Hepatic stellate cell (primary cell): ENCODE measurements at regions not wholly inside any gene's neighbourhood (a gene's known extent, or its start where the extent isn't known, plus 50 kb on each side); places are given as distances from the start of the nearest gene placed in this dataset.
"Not testable (repeated sequence)": the region's sequence is repeated elsewhere in the genome, so short reads cannot be mapped to it uniquely, and the experiment has no call there.

ENCODE experiments used
- DNase-seq: peaks from one replicate; pipeline ENCODE4 v3.0.0; 2011; ENCODE audit warnings: low spot score

DNA sequence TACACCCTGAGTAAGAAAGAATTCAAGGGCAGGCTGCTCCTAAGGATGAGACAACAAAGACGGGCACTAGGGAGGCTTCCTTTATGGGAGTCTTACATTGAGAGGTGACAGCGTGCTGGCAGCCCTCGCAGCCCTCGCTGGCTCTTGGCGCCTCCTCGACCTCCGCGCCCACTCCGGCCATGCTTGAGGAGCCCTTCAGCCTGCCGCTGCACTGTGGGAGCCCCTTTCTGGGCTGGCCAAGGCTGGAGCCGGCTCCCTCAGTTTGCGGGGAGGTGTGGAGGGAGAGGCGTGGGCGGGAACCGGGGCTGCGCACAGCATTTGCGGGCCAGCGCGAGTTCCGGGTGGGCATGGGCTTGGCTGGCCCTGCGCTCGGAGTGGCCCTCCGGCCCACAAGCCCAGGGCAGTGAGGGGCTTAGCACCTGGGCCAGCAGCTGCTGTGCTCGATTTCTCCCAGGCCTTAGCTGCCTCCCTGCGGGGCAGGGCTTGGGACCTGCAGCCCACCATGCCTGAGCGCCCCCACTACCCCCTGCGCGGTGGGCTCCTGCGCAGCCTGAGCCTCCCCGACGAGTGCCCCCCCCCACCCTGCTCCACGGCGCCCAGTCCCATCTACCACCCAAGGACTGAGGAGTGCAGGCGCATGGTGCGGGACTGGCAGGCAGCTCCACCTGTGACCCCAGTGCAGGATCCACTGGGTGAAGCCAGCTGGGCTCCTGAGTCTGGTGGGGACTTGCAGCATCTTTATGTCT, 75.3 kb downstream of the BARX1 start:
- DNase-seq: not testable (repeated sequence)

DNA sequence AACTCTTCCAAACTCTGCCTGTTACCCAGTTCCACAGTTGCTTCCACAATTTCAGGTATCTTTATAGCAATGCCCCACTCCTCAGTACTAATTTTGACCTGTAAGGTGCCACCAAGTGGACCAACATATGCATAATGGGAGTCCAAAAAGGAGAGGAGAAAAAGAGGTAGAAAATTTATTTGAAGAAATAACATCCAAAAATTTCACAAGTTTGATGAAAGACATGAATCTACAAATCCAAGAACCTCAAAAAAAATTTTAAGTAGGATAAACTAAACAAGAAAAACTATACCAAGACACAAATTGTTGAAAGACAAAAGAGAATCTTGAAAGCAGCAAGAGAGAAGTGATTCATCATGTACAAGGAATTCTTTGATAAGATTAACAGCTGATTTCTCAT, 79.8 kb downstream of the BARX1 start:
- DNase-seq: no peak

DNA sequence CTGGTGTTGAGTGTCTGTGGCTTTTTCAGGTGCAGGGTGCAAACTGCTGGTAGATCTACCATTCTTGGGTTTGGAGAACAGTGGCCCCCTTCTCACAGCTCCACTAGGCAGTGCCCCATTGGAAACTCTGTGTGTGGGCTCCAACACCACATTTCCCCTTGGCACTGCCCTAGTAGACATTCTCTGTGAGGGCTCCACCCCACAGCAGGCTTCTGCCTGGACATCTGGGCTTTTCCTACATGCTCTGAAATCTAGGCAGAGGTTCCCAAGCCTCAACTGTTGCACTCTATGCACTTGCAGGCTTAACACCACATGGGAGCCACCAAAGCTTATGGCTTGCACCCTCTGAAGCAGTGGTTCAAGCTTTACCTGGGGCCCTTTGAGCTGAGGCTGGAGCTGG, 80.9 kb downstream of the BARX1 start:
- no peak for DNase-seq

DNA sequence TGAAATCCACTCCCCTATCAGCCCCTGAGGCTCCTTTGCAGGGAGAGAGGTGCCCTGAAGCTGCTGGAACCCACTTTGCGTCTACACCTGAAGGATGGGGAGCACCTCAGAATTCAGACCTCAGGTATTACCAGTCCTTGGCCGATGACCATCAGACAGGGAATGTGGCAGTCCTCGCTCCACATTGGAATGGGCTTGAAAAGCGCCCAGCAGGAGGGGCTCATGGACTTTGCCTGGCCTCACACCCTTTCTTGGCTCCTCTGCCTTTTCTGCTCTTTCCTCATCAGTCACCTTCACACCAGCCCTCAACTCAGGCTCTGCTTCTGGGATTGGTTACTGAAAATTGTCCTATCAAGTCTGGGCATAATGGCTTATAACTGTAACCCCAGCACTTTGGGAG, 83.9 kb downstream of the BARX1 start:
- no peak for DNase-seq

DNA sequence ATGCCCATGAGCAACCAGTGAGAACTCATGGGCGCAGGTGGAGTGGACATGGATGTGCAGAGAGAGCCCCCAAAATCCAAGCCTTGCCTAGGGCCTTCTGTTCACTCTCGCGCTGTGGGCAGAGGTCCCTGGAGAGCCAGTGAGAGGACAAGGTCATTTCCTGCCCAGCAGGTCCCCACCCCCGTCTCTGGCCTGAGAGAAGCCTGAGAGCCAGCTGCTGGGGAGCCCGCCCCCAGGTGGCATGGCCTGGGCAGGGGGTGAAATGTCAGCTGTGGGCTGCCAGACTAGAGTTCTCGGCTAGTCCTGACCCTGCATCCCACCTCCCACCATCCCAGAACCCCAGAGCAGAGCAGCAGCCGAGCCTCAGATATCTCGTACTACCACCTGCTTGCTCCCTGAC, 85.3 kb downstream of the BARX1 start:
- no peak for DNase-seq

DNA sequence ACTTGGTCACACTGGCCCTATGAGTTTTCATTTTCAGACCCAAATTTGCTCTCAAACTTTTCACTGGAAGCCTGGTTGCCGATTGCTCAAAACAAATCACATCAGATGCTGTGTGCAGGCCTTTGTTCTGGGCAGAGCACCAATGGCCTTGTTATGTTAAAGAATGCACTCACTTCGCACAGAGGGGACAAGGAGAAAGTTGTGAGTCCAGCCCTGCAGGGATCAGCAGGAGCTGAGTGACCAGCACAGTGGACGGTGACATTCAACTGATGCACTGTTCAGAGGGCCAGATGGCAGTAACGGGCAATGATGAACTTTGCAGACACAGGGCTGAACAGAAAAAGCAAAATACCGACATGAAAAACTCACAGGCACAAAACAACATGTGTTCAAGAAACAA, 86.1 kb downstream of the BARX1 start:
- no peak for DNase-seq

DNA sequence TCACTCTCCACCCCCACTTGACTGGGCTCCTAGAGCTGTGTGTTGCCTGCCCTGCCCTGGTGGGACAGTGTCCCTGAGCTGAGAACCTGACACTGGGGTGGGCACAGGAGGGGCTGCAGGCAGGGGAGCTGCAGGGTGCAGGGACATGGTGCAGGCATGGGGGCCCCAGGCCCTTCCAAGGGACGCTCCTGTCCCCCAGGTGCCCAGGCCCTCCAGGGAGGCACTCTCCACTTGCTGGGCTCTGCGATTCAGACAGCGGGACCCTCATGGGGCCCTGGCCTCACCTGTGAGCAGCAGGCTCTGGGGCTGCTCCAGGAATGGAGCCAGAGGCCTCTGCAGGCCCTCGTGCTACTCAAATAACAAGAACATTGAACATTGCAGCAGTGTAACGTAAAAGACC, 89.4 kb downstream of the BARX1 start:
- DNase-seq: no peak

DNA sequence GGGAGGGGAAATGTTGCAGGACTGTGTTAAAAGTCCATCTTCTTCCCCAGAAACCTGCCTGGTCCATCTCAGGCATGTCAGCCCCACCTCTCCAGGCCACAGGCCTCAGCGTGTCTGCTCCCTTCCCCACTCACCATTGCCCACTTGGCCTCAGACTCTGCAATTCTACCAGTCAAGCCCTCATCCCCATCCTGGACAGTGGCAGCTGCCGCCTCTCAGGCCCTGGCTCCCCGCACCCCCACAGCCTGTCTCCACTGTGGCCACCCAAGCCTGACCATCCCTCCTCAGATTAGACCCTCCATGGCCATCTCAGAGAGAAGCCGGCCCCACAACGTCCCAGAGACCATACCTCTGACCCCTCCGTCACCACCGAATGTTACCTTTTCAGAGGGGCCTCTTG, 89.9 kb downstream of the BARX1 start:
- DNase-seq: no peak

DNA sequence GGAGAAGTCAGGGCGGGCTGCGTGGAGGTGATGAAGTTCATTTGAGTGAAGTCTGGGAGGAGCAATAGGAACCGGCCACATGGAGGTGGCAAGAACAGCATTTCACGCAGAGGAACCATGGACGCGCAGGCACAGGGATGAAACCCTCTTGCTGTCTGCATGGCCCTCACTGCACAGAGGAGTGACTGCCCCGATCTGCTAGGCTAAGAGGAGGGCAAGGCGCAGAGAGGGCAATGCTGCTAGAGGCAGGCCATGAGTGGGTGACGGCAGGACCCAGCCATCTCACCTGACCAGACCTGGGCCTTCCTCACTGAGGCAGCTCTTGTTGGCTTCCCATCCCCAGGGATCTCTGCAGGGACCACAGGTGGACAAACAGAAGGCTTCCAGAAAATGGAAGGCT, 90.3 kb downstream of the BARX1 start:
- no peak for DNase-seq

DNA sequence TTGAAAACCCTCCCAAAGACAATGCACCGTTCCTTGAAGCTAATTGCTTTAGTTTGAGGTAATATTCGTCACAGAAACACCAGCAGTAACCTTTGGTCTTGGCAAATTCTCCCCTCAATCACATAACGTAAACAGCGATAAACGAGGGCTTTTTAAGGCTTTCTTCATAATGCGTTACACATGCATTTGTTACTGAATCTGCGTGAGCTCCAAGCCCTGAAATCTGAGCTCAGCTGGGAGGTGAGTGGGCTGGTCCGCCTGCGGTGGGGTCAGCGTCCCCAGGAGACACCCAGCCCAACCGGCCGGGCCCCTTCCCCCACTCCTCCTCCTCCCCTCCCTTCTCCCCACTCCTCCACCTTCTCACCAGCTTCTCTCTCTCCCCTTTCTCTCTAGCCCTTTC, 91.1 kb downstream of the BARX1 start:
- no peak for DNase-seq

DNA sequence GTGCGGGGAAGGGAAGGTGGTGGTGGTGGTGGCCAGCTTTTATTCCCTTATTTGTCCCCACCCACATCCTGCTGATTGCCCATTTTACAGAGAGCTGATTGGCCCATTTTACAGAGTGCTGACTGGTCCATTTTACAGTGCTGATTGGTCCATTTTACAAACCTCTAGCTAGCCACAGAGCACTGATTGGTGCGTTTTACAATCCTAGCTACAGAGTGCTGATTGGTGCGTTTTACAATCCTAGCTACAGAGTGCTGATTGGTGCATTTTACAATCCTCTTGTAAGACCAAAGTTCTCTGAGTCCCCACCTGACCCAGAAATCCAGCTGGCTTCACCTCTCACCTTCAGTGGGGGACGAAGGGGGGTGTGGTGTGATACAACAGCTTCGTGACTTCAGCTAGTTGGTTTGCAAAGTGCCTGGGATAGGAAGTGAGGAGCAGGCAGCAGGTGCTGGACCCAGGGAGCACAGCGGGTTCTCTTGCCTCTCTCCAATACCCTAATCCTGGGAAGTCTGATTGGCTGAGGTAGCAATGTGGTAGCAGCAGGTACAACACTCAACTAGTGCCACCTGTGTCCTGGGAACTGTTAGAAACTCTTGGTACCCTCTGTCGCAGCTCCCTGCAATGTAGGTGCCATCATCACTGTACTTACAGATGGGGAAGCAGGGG, 92.1 kb downstream of the BARX1 start:
- DNase-seq: no peak

DNA sequence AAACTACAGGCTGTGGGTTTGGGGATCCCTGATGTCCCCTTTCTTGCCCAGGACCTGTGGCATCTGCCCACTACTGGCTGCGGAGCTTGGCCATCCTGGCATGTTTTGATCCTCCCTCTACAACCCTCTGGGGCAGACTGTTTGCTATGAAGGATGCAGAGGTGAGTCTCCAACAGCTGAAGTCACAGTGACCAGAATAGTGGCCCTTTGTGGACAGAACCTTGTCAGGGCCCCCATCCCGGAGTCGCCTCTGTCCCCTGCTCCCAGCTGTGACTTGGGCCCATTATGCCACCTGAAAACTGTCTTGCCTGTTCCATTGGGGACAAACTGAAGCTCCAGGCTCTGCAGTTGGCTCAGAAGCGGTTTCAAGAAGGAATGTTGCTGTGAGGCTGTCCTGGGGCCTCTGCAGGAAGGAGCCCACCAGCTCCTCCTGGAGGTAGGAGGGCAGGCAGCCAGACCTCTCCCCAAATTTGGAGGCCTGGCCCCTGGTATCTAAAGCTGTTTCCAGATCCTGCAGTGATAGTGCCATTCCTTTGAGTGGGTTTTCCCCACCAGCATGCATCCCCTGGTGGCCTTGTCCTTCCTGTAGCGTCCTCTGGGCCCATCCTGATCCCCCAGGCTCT, 93.3 kb downstream of the BARX1 start:
- no peak for DNase-seq

DNA sequence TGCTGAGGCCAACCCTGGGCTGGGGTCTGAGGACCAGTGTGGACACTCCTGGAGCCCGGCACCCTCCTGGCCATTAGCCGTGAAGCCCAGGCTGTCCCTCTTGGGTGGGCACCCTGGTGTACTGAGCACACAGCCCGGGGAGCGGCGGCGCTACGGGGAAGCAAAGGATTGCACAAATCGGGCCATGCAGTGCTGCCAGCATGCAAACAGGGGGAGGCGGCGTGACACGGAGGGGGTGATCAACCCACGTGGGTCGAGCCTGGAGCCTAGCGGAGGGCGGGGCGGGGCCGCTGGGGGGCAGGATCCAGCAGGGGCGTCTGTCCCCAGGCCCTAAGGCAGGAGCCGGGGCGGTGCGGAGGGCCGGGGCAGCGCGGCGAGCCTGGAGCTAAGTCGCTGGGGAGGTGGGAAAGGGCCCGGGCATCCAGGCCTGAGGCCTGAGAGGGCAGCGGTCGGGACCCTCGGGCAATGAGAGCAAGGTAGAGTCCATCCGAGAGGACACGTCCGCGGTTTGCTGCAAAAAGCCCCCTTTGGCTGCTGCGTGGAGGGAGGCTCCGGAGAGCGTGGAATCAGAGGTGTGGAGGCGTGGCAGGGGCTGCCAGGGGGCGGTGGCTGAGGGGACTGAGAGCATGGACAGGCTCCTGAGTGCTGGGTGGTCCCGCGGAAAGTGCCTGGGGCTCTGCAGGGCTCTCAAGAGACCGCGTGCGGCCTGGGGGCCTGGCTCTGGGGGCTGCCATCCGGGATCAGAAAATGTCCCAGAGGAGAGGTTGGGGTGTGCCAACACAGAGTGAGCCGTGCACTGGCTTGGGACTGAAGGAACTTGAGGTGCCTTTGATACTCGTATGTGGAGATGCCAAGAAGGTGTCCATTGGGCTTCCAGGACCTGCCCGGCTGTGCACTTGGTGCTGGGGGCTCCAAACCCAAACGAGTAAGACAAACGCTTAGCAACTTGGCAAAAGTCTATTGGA, 94.2 kb downstream of the BARX1 start:
- DNase-seq: no peak

DNA sequence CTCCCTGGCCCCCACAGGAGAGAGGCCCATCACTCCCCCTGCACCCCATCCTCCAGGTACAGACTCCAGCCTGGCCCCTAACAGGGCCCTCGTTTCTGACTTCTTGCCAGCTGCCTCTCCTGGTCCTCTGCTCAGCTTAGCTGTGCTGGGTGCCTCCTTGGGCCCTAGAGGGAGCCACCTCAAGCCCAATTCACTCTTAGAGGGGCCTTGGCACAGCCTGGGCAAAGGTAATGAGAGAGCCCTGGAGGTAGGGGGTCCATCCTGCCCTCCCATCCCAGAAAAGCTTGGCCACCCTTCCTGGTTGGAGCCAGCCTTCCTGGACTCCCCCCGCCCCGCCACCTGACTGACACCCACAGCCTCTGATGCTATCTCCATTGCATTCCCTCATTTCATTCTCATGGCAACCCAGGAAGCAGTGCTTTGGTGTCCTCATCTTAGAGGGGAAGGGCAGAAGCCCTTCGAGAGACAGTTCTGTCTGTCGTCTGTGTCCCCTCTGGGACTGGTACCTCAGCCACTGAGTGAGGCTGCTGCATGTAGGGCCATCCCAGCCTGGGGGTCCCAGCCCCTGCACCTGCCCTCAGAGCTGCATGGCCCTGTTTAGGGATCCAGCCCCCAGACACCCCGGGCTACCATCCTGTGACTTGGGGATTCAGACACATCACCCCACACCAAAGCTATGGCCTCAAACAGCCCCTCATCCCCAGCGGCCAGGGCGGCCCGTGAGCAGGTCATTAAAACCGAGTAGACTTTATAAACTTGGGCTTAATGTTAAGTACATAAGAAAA, 95.5 kb downstream of the BARX1 start:
- DNase-seq: no peak

DNA sequence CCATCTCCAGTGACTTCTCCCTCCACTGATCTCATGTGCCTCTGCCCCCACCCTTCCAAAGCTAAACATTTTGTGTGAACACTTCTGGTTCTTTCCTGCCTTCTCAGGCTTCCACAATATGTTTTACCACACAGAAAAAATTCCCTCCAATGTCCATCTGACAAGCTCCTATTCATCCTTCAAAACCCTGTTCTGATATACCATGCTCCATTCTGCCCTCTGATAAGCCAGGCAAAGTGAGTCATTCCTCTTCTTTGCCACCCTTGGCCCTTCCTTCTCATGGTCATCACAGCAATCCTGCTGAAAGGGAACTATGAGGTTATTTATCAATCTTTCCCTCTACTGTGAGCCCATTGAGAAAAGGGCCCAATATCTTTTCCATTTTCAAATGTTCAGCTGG, 97.6 kb downstream of the BARX1 start:
- no peak for DNase-seq

DNA sequence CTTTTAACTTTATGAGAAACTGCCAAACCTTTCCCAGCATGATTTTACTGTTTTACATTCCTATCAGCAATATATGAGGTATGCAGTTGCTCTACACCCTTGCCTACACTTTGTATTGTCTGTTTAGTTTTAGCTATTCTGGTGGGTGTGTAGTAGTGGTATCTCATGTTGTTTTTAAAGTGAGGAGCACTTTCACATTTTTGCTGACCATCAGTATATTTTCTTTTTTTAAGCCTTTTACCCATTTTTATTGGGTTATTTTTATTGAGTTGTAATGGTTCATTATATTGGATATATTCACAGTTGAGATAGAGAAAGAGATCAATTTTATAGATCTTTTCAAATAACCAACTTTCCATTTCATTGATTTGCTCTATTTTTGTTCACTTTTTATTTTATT, 102.4 kb downstream of the BARX1 start:
- DNase-seq: no peak

DNA sequence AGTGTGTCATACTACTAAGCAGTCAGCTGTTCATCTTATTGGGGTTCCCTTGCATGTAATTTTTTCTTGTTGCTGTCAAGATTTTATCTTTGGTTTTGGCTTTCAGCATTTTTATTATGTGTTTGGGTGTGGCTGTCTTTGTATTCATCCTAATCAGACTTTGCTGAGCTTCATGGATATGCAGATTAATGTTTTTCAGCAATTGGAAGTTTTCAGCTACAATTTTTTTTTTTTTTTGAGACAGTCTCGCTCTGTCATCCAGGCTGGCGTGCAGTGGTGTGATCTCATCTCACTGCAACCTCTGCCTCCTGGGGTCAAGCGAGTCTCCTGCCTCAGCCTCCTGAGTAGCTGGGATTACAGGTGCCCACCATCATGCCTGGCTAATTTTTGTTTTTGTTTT, 108.8 kb downstream of the BARX1 start:
- no peak for DNase-seq

DNA sequence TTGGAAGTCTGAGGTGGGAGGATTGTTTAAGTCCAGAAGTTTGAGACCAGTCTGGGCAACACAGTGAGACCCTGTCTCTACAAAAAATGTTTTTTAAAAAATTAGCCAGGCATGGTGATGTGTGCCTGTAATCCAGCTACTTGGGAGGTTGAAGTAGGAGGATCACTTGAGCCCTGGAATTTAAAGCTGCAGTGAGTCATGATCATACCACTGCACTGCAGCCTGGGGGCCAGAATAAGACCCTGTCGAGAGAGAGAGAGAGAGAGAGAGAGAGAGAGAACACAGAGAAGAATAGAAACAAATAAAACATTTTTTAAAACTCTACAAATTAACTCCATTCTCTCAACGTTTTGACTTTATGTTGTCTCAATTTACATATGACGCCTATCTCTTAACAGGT, 111.8 kb downstream of the BARX1 start:
- no peak for DNase-seq

DNA sequence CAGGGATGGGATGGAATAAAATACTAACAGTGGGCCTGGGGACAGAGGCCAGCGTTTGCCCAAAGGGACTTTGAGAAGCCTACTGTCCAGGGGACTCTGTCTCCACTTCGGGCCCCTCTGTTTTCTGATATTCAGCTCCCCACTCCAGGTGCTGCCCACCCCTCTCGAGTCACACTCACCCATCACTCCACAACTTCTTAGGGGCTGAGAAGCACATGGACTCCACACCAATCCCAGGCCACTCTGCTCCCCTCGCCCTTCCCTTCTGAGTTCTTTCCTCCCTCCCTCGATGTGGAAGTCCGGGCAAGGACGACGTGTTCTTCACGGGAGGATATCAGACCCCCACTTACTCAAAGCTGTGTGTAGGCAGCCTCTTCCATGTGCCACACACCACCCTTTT, 124.5 kb downstream of the BARX1 start:
- no peak for DNase-seq

DNA sequence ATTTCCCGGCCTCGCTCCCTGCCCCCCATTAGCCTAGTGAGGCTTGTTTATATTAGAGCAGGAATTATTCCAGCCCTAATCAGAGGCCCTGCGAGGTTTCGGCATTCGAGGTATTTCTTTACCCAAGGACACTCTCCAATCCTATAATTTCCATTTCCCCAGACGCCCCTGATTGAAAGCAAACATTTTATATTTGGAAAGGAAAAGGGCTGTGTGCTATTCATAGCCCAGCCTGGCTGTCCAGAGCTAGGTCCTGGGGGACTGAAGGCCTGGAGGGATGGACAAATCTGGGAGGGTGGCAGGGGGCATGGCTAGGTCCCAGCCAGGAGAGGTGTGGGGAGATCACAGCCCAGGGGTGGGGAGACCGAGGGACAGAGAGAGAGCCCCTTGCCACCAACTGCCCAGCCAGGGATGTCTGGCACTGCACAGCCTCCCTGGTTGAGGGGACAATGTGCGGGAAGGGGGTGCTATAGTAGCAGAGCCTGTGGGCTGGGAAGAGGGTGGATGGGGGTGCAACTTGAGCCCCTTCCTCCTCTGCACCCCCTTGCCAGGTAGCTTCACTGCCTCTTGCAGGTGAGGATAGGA, 125.1 kb downstream of the BARX1 start:
- no peak for DNase-seq
